ENCODE measurements at regions not wholly inside any gene's neighbourhood (a gene's known extent, or its start where the extent isn't known, plus 50 kb on each side); places are given as distances from the start of the nearest gene placed in this dataset.

DNA sequence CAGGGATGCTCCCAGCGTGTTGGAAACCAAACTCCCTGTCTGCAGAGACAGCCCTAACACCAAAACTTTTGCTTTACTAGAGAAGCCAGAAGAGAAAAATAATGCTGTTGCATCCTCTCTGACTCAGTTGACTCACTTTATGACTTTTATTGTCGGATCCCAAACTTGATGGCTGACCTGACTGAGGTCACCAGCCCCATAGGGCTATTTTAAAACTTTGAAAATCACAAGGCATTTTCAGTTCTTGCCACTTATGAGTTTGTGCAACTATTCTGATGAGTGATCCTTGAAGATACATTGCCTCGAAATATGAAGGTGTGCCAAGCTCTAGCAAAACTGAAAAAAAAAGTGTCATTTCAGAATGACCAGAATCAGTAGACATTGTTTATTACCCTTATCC, 320.2 kb downstream of the DLEU7 start:
- H3K9me3 ChIP-seq (ENCODE audit: control insufficient read depth in 4 of 4, insufficient read depth in 3 of 4, low read length in 3 of 4), result no peaks in the 10 kb centered on the region
- no peak overlapping the region for H3K27ac ChIP-seq (ENCODE audit: low read depth in 1 of 2, low read length in 1 of 2)
- WGBS, 2 donors, result 68 to 86% methylated on average over 3 of the region's 3 CpGs
- no peak overlapping the region for H3K9ac ChIP-seq (ENCODE audit: insufficient read depth in 1 of 2, low read length in 2 of 2)
- no peak for ATAC-seq (ENCODE audit: insufficient read depth, low FRiP score)
- H3K27me3 ChIP-seq (ENCODE audit: control insufficient read depth in 3 of 3, insufficient read depth in 3 of 3, low read length in 2 of 3), result no peaks in the 10 kb centered on the region
- no peak for DNase-seq
- peaks cover 11 to 56% (median 21%) of the 10 kb centered on the region in 5 donors for H3K4me1 ChIP-seq (ENCODE audit: control insufficient read depth in 5 of 5, insufficient read depth in 5 of 5, low read length in 5 of 5)
- TF ChIP-seq, protein P1, sequence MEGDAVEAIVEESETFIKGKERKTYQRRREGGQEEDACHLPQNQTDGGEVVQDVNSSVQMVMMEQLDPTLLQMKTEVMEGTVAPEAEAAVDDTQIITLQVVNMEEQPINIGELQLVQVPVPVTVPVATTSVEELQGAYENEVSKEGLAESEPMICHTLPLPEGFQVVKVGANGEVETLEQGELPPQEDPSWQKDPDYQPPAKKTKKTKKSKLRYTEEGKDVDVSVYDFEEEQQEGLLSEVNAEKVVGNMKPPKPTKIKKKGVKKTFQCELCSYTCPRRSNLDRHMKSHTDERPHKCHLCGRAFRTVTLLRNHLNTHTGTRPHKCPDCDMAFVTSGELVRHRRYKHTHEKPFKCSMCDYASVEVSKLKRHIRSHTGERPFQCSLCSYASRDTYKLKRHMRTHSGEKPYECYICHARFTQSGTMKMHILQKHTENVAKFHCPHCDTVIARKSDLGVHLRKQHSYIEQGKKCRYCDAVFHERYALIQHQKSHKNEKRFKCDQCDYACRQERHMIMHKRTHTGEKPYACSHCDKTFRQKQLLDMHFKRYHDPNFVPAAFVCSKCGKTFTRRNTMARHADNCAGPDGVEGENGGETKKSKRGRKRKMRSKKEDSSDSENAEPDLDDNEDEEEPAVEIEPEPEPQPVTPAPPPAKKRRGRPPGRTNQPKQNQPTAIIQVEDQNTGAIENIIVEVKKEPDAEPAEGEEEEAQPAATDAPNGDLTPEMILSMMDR (IDR thresholded peaks at IDR 0.05; ENCODE audit: control extremely low read depth, extremely low read depth), result no peak
- H3K4me3 ChIP-seq, result no peak overlapping the region
- H3K36me3 ChIP-seq (ENCODE audit: control insufficient read depth in 4 of 4, insufficient read depth in 4 of 4, low read length in 4 of 4), result no peaks in the 10 kb centered on the region

- peaks cover 10 to 51% (median 20%) of the 10 kb centered on the region in 5 donors for H3K4me1 ChIP-seq (ENCODE audit: control insufficient read depth in 5 of 5, insufficient read depth in 5 of 5, low read length in 5 of 5)
- 97 to 99% methylated on average over 4 of the region's 4 CpGs for WGBS, 2 donors
- H3K9me3 ChIP-seq (ENCODE audit: control insufficient read depth in 4 of 4, insufficient read depth in 3 of 4, low read length in 3 of 4), result no peaks in the 10 kb centered on the region
- H3K27ac ChIP-seq (ENCODE audit: low read depth in 1 of 2, low read length in 1 of 2), result no peak overlapping the region
- no peak for ATAC-seq (ENCODE audit: insufficient read depth, low FRiP score)
- H3K27me3 ChIP-seq (ENCODE audit: control insufficient read depth in 3 of 3, insufficient read depth in 3 of 3, low read length in 2 of 3), result no peaks in the 10 kb centered on the region
- TF ChIP-seq, protein P1 (IDR thresholded peaks at IDR 0.05; ENCODE audit: control extremely low read depth, extremely low read depth), result no peak
- no peaks in the 10 kb centered on the region for H3K36me3 ChIP-seq (ENCODE audit: control insufficient read depth in 4 of 4, insufficient read depth in 4 of 4, low read length in 4 of 4)
- no peak overlapping the region for H3K9ac ChIP-seq (ENCODE audit: insufficient read depth in 1 of 2, low read length in 2 of 2)
- DNase-seq, result no peak
- H3K4me3 ChIP-seq, result no peak overlapping the region
These were observed 318.9 kb downstream of the DLEU7 start for GRCh38 chr13:50524560-50524959.

GRCh38 chr13:50526661-50527071, 316.8 kb downstream of the DLEU7 start:
- WGBS, 2 donors, result 81 to 87% methylated on average over 7 of the region's 7 CpGs
- H3K4me1 ChIP-seq (ENCODE audit: control insufficient read depth in 5 of 5, insufficient read depth in 5 of 5, low read length in 5 of 5), result peaks cover 9 to 46% (median 18%) of the 10 kb centered on the region in 5 donors

More at GRCh38 chr13:50526661-50527071, 316.8 kb downstream of the DLEU7 start:
- ATAC-seq (ENCODE audit: insufficient read depth, low FRiP score) (no peak), DNase-seq (peak; percentile 65 to 79 (median 72))
- Histone ChIP-seq H3K27ac (ENCODE audit: low read depth in 1 of 2, low read length in 1 of 2) (no peak overlapping the region), H3K9me3 (ENCODE audit: control insufficient read depth in 4 of 4, insufficient read depth in 3 of 4, low read length in 3 of 4) (no peaks in the 10 kb centered on the region), H3K9ac (ENCODE audit: insufficient read depth in 1 of 2, low read length in 2 of 2) (no peak overlapping the region), H3K27me3 (ENCODE audit: control insufficient read depth in 3 of 3, insufficient read depth in 3 of 3, low read length in 2 of 3) (no peaks in the 10 kb centered on the region), H3K36me3 (ENCODE audit: control insufficient read depth in 4 of 4, insufficient read depth in 4 of 4, low read length in 4 of 4) (no peaks in the 10 kb centered on the region), H3K4me3 (no peak overlapping the region)
- TF ChIP-seq, protein P1 (IDR thresholded peaks at IDR 0.05; ENCODE audit: control extremely low read depth, extremely low read depth), result no peak

Data from lung (tissue), 11 donors.